ENCODE measurements at regions not wholly inside any gene's neighbourhood (a gene's known extent, or its start where the extent isn't known, plus 50 kb on each side); places are given as distances from the start of the nearest gene placed in this dataset.

- peaks cover 0 to 2% of the 10 kb centered on the region in 2 experiments for H3K9me3 ChIP-seq (ENCODE audit: control insufficient read depth in 2 of 2, low read length in 2 of 2)
- ATAC-seq (ENCODE audit: low read depth in 2 of 2), result no peak
Measured at GRCh38 chr7:32131091-32131490, 60.9 kb upstream of the PDE1C start.

DNA sequence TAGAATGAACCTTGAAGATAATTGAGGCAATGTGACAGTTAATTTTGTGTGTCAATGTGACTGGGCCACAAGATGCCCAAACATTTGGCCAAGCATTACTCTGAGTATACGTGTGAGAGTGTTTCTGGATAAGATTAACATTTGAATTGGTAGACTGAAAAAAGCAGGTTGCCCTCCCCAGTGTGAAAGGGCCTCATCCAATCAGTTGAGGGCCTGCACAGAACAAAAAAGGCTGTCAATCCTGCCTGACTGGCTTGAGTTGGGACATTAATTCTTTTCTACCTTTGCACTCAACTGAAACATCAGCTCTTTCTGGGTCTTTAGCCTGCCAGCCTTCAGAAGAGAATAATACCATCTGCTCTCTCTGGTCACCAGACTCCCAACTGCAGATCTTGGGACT lies 56.6 kb upstream of the PDE1C start:
- ATAC-seq (ENCODE audit: low read depth in 2 of 2), result no peak
- H3K27me3 Mint-ChIP-seq, result no peaks in the 10 kb centered on the region
- Histone ChIP-seq H3K27ac (ENCODE audit: insufficient read depth, low read length, poor library complexity, severe bottlenecking) (no peak overlapping the region), H3K27me3 (ENCODE audit: control insufficient read depth, insufficient read depth, low read length) (no peaks in the 10 kb centered on the region), H3K9me3 (ENCODE audit: control insufficient read depth in 2 of 2, low read length in 2 of 2) (peaks cover 0 to 2% of the 10 kb centered on the region in 2 experiments), H3K36me3 (ENCODE audit: control insufficient read depth, insufficient read depth, low read length) (no peaks in the 10 kb centered on the region), H3K4me1 (ENCODE audit: control insufficient read depth, insufficient read depth, low read length, poor library complexity, severe bottlenecking) (no peaks in the 10 kb centered on the region), H3K4me3 (ENCODE audit: low read depth, low read length) (no peak overlapping the region)
- H3K4me3 Mint-ChIP-seq, result no peak overlapping the region
- peaks cover 4 to 20% (median 8%) of the 10 kb centered on the region in 7 donors for H3K9me3 Mint-ChIP-seq
- H3K4me1 Mint-ChIP-seq, result no peaks in the 10 kb centered on the region
- no peak overlapping the region for H3K27ac Mint-ChIP-seq
- no peaks in the 10 kb centered on the region for H3K36me3 Mint-ChIP-seq
- DNase-seq, result no peak

More at GRCh38 chr7:32131091-32131490, 60.9 kb upstream of the PDE1C start:
- Histone ChIP-seq H3K36me3 (ENCODE audit: control insufficient read depth, insufficient read depth, low read length) (no peaks in the 10 kb centered on the region), H3K27me3 (ENCODE audit: control insufficient read depth, insufficient read depth, low read length) (no peaks in the 10 kb centered on the region), H3K27ac (ENCODE audit: insufficient read depth, low read length, poor library complexity, severe bottlenecking) (no peak overlapping the region), H3K4me3 (ENCODE audit: low read depth, low read length) (no peak overlapping the region), H3K4me1 (ENCODE audit: control insufficient read depth, insufficient read depth, low read length, poor library complexity, severe bottlenecking) (no peaks in the 10 kb centered on the region)
- no peak for DNase-seq
- Mint-ChIP-seq H3K4me1 (no peaks in the 10 kb centered on the region), H3K27me3 (no peaks in the 10 kb centered on the region), H3K36me3 (no peaks in the 10 kb centered on the region), H3K27ac (no peak overlapping the region), H3K9me3 (peaks cover 3 to 17% (median 10%) of the 10 kb centered on the region in 7 donors), H3K4me3 (no peak overlapping the region)
